Loucy (cell line): ENCODE measurements at regions not wholly inside any gene's neighbourhood (a gene's known extent, or its start where the extent isn't known, plus 50 kb on each side); places are given as distances from the start of the nearest gene placed in this dataset.

Experiments used
- CTCF ChIP-seq: fragments of 200-600 bp; sonication (generic); conservative IDR thresholded peaks from 2 replicates; pipeline ENCODE4 v1.5.1; 2014; ENCODE audit warnings: mild to moderate bottlenecking, antibody characterized with exemption, low read length
- EZH2phosphoT487 ChIP-seq: fragments of 200-600 bp; IDR thresholded peaks from 2 replicates; pipeline ENCODE4 v1.6.1; 2018; ENCODE audit warnings: antibody characterized with exemption, mild to moderate bottlenecking, moderate library complexity, borderline replicate concordance

GRCh38 chr4:171651071-171651470 lies 162.1 kb upstream of the GALNTL6 start:
- TF ChIP-seq CTCF (no peak), EZH2phosphoT487 (no peak)
